GM13976 (cell line): ENCODE measurements at regions not wholly inside any gene's neighbourhood (a gene's known extent, or its start where the extent isn't known, plus 50 kb on each side); places are given as distances from the start of the nearest gene placed in this dataset.

Source experiments
- DNase-seq: peaks from one replicate; pipeline ENCODE4 v3.0.0; 2012; ENCODE audit warnings: low spot score
- CTCF ChIP-seq: IDR thresholded peaks from 2 replicates; pipeline ENCODE4 v1.5.1; 2012; ENCODE audit warnings: borderline replicate concordance, mild to moderate bottlenecking; ENCODE audit not compliant: insufficient read depth; ENCODE audit errors: extremely low read depth, missing control alignments, control extremely low read depth
- in situ Hi-C: fragments of 300-500 bp; cut with MboI; formaldehyde crosslinking; loops from one replicate; pipeline ENCODE4 v1.12.0; 2022; ENCODE audit warnings: low sequenced_read_pairs, mixed read lengths, inconsistent platforms; ENCODE audit not compliant: unreplicated experiment

- in situ Hi-C loops: no loop called here
- TF ChIP-seq CTCF: no peak
- DNase-seq: no peak
Measured at GRCh38 chr5:4095918-4096630, 500.4 kb downstream of the IRX1 start.

- no peak for DNase-seq
- no peak for TF ChIP-seq CTCF
- in situ Hi-C loops: no loop called here
Measured at GRCh38 chr5:4097199-4097598, 501.6 kb downstream of the IRX1 start.

- no peak for DNase-seq
- in situ Hi-C loops: no loop called here
- no peak for TF ChIP-seq CTCF
Measured at GRCh38 chr5:4098226-4098625, 502.6 kb downstream of the IRX1 start.

GRCh38 chr5:4099386-4099785 is 503.8 kb downstream of the IRX1 start:
- in situ Hi-C loops: no loop called here
- no peak for TF ChIP-seq CTCF
- no peak for DNase-seq

GRCh38 chr5:4100739-4101138 is 505.1 kb downstream of the IRX1 start:
- no peak for DNase-seq
- in situ Hi-C loops: no loop called here
- no peak for TF ChIP-seq CTCF

- no peak for TF ChIP-seq CTCF
- DNase-seq: no peak
- in situ Hi-C loops: no loop called here
Measured at GRCh38 chr5:4101189-4101588, 505.6 kb downstream of the IRX1 start.
